DMS153 (cell line): ENCODE measurements at regions not wholly inside any gene's neighbourhood (a gene's known extent, or its start where the extent isn't known, plus 50 kb on each side); places are given as distances from the start of the nearest gene placed in this dataset.

ENCODE experiments used
- DNase-seq: peaks from one replicate; lab custom pipeline; 2025; lab: John Stamatoyannopoulos, UW

- no peak for DNase-seq
Observed at GRCh38 chr10:31644931-31645633, 283.5 kb downstream of the ARHGAP12 start.

GRCh38 chr10:31642281-31642680 lies 286.4 kb downstream of the ARHGAP12 start:
- DNase-seq = no peak

- no peak for DNase-seq
Observed at GRCh38 chr10:31635415-31636065, 293.1 kb downstream of the ARHGAP12 start.

- DNase-seq = no peak
Observed at GRCh38 chr10:31635009-31635408, 293.6 kb downstream of the ARHGAP12 start.

- DNase-seq = no peak
Observed at GRCh38 chr10:31630861-31631567, 297.6 kb downstream of the ARHGAP12 start.

GRCh38 chr10:31625566-31625965 lies 303.1 kb downstream of the ARHGAP12 start:
- no peak for DNase-seq

GRCh38 chr10:31624611-31625010 lies 304.0 kb downstream of the ARHGAP12 start:
- DNase-seq = no peak

GRCh38 chr10:31623947-31624346 lies 304.7 kb downstream of the ARHGAP12 start:
- DNase-seq = no peak

- DNase-seq = no peak
Observed at GRCh38 chr10:31623466-31623865, 304.4 kb downstream of the ZEB1 start.

GRCh38 chr10:31622978-31623377 lies 304.0 kb downstream of the ZEB1 start:
- no peak for DNase-seq

GRCh38 chr10:31621733-31622132 lies 302.7 kb downstream of the ZEB1 start:
- DNase-seq = no peak

- DNase-seq = no peak
Observed at GRCh38 chr10:31620226-31621151, 301.5 kb downstream of the ZEB1 start.

- DNase-seq = no peak
Observed at GRCh38 chr10:31619531-31620061, 300.6 kb downstream of the ZEB1 start.

- DNase-seq = no peak
Observed at GRCh38 chr10:31618541-31619291, 299.7 kb downstream of the ZEB1 start.

GRCh38 chr10:31617757-31618156 lies 298.7 kb downstream of the ZEB1 start:
- DNase-seq = no peak

GRCh38 chr10:31617133-31617532 lies 298.1 kb downstream of the ZEB1 start:
- DNase-seq = no peak

- no peak for DNase-seq
Observed at GRCh38 chr10:31615129-31615528, 296.1 kb downstream of the ZEB1 start.

GRCh38 chr10:31614611-31615010 lies 295.6 kb downstream of the ZEB1 start:
- no peak for DNase-seq

GRCh38 chr10:31612082-31612481 lies 293.1 kb downstream of the ZEB1 start:
- DNase-seq = no peak

GRCh38 chr10:31611161-31611560 lies 292.1 kb downstream of the ZEB1 start:
- DNase-seq = no peak

GRCh38 chr10:31607481-31607880 lies 288.5 kb downstream of the ZEB1 start:
- no peak for DNase-seq
